ENCODE measurements at regions not wholly inside any gene's neighbourhood (a gene's known extent, or its start where the extent isn't known, plus 50 kb on each side); places are given as distances from the start of the nearest gene placed in this dataset.

- Histone ChIP-seq H3K4me1 (ENCODE audit: control insufficient read depth, extremely low read depth, insufficient read depth, low read length) (no peaks in the 10 kb centered on the region), H3K4me2 (ENCODE audit: insufficient read depth, low read length) (no peak overlapping the region), H3K27ac (ENCODE audit: insufficient read depth, low read depth, low read length) (no peak overlapping the region), H3K36me3 (ENCODE audit: control insufficient read depth in 2 of 2, extremely low read depth in 1 of 2, insufficient read depth in 2 of 2, low read length in 2 of 2) (no peaks in the 10 kb centered on the region), H3K27me3 (ENCODE audit: control insufficient read depth in 2 of 2, insufficient read depth in 2 of 2, low read length in 2 of 2) (no peaks in the 10 kb centered on the region), H3K4me3 (replicated peaks in 1 of 3; ENCODE audit: insufficient read depth in 1 of 3, low read depth in 1 of 3, low read length in 3 of 3) (no peak overlapping the region), H2AFZ (ENCODE audit: low read depth, low read length) (no peak overlapping the region), H3K9me3 (replicated peaks; ENCODE audit: control insufficient read depth, insufficient read depth, low read length) (no peaks in the 10 kb centered on the region), H3K79me2 (ENCODE audit: control insufficient read depth, insufficient read depth, low read length) (no peaks in the 10 kb centered on the region), H4K20me1 (replicated peaks; ENCODE audit: control insufficient read depth, extremely low read depth, insufficient read depth, low read length) (no peaks in the 10 kb centered on the region), H3K9ac (replicated peaks; ENCODE audit: extremely low read depth, insufficient read depth, low read length) (no peak overlapping the region), H3K9me1 (replicated peaks; ENCODE audit: control insufficient read depth, extremely low read depth, insufficient read depth, low read length) (no peaks in the 10 kb centered on the region)
- CTCF ChIA-PET = no interaction called here
- no peak for FAIRE-seq
- BruUV-seq (replicated peaks) = no TSS peak
- TF ChIP-seq JUN (IDR thresholded peaks at IDR 0.05; ENCODE audit: borderline replicate concordance, insufficient read depth, insufficient read length, low read depth) (no peak), EZH2 (IDR thresholded peaks at IDR 0.05; ENCODE audit: borderline replicate concordance, low read depth, low read length, severe bottlenecking) (no peak), CTCF (IDR thresholded peaks at IDR 0.05; ENCODE audit: extremely low read depth in 1 of 2, insufficient read depth in 1 of 2, low read depth in 1 of 2, low read length in 2 of 2) (no peak), MAX (IDR thresholded peaks at IDR 0.05; ENCODE audit: insufficient read depth, insufficient read length) (no peak), GATA2 (IDR thresholded peaks at IDR 0.05; ENCODE audit: insufficient read depth, insufficient read length, low read depth, low read length) (no peak), FOS (IDR thresholded peaks at IDR 0.05; ENCODE audit: borderline replicate concordance, insufficient read depth, low read length) (no peak), MYC (IDR thresholded peaks at IDR 0.05; ENCODE audit: low read depth, low read length) (no peak), POLR2A (IDR thresholded peaks at IDR 0.05; ENCODE audit: low read depth, low read length) (no peak)
- intact Hi-C loops (cut with micrococcal nuclease) (no loop called here), dilution Hi-C loops (cut with MboI; ENCODE audit: extremely low pct_ligation_motif_present, low sequenced_read_pairs) (no loop called here)
- DNase-seq (ENCODE audit: low read depth, low spot score) = no peak
- POLR2A ChIA-PET = no interaction called here
Measured at GRCh38 chr2:185239491-185239890, 499.1 kb upstream of the FSIP2 start.

Data from endothelial cell of umbilical vein (primary cell).